HepG2 (cell line): ENCODE measurements at regions not wholly inside any gene's neighbourhood (a gene's known extent, or its start where the extent isn't known, plus 50 kb on each side); places are given as distances from the start of the nearest gene placed in this dataset.
A peak's percentile ranks its signal among the peaks of the same experiment; 100 is the strongest.

Experiments
- ATAC-seq: fragments of 200-7000 bp; cut with Tn5 transposase; 3 replicates; pipeline ENCODE4 v1.9.1; 2020; ENCODE audit warnings: mild to moderate bottlenecking, moderate library complexity
- BruUV-seq: library from RNA; stranded (reverse); fragments of 400-500 nt; replicated peaks from 2 replicates; lab custom pipeline; 2021; lab: Mats Ljungman, UMichigan
- CTCF ChIA-PET: fragments of 300-600 bp; formaldehyde crosslinking; extraction: SDS; loops from one replicate; lab custom pipeline; 2021; ENCODE audit warnings: low total read pairs, inconsistent platforms, low intra/inter-chr PET ratio; lab: Yijun Ruan, JAX
- POLR2A ChIA-PET: fragments of 350-600 bp; sonication (Branson Sonifier 250); formaldehyde crosslinking; loops from one replicate; lab custom pipeline; 2020; ENCODE audit warnings: antibody characterized with exemption, inconsistent platforms; lab: Yijun Ruan, JAX
- DNase-seq: peaks from one replicate; pipeline ENCODE4 v3.0.0-alpha.2; 2015; ENCODE audit warnings: low spot score
- FAIRE-seq: peaks from 3 replicates; lab custom pipeline; 2011; peaks lifted over from hg19 to GRCh38; lab: Jason Lieb, UNC
- H2AFZ ChIP-seq: one replicate; pipeline ENCODE4 v1.6.1; 2011; ENCODE audit warnings: low read length, inconsistent platforms
- H3K27ac ChIP-seq: fragments of 300-600 bp; 3 replicates; pipeline ENCODE4 v1.8.0; 2011; ENCODE audit warnings: mixed run types, mild to moderate bottlenecking, mixed read lengths, low read length, inconsistent platforms; ENCODE audit not compliant: insufficient read depth; ENCODE audit errors: extremely low read length
- H3K27me3 ChIP-seq, 2 experiments: fragments of 200-600 bp in 1 of 2; 2 replicates in 1 of 2; 3 replicates in 1 of 2; pipeline versions ENCODE4 v1.6.0 to v1.8.0; 2011; ENCODE audit warnings: low read length in 2 of 2, mild to moderate bottlenecking in 2 of 2, moderate library complexity in 2 of 2, inconsistent platforms in 1 of 2; ENCODE audit not compliant: insufficient read depth in 2 of 2, control insufficient read depth in 1 of 2
- H3K36me3 ChIP-seq, 2 experiments: fragments of 200-600 bp in 1 of 2; replicated peaks in 1 of 2; 2 replicates in 1 of 2; 3 replicates in 1 of 2; pipeline versions ENCODE4 v1.5.1 to v1.8.0; 2011; ENCODE audit warnings: low read length in 2 of 2, inconsistent platforms in 1 of 2; ENCODE audit not compliant: insufficient read depth in 2 of 2, control insufficient read depth in 1 of 2
- H3K4me1 ChIP-seq: 2 replicates; pipeline ENCODE4 v1.5.1; 2012; ENCODE audit warnings: low read length, inconsistent platforms; ENCODE audit not compliant: insufficient read depth
- H3K4me2 ChIP-seq: 2 replicates; pipeline ENCODE4 v1.6.0; 2011; ENCODE audit warnings: low read depth, low read length, inconsistent platforms
- H3K4me3 ChIP-seq, 3 experiments: fragments of 200-600 bp in 1 of 3; sonication (generic), shearing (Covaris generic) in 1 of 3; replicated peaks in 1 of 3; 2 replicates each; pipeline ENCODE4 v1.5.1; 2011 to 2016; ENCODE audit warnings: low read length in 3 of 3, inconsistent platforms in 2 of 3, low read depth in 2 of 3, mild to moderate bottlenecking in 2 of 3, control low read depth in 1 of 3, mixed read lengths in 1 of 3; ENCODE audit not compliant: insufficient read depth in 1 of 3
- H3K79me2 ChIP-seq: one replicate; pipeline ENCODE4 v1.6.1; 2011; ENCODE audit warnings: low read length, inconsistent platforms; ENCODE audit not compliant: insufficient read depth
- H3K9ac ChIP-seq: 2 replicates; pipeline ENCODE4 v1.6.0; 2011; ENCODE audit warnings: mild to moderate bottlenecking, low read depth, low read length, inconsistent platforms; ENCODE audit not compliant: insufficient read depth
- H3K9me3 ChIP-seq: 2 replicates; pipeline ENCODE4 v1.5.1; 2012; ENCODE audit warnings: mild to moderate bottlenecking, low read length
- H4K20me1 ChIP-seq: 2 replicates; pipeline ENCODE4 v1.6.0; 2011; ENCODE audit warnings: inconsistent platforms, mild to moderate bottlenecking, low read length, moderate library complexity; ENCODE audit not compliant: insufficient read depth
- HNRNPH1 ChIP-seq: fragments of 200-400 bp; formaldehyde crosslinking; optimal IDR thresholded peaks from 2 replicates; pipeline ENCODE3; 2017; ENCODE audit warnings: mild to moderate bottlenecking, low read depth, low read length
- SOX13 ChIP-seq, 3 experiments: fragments of 450-650 bp in 1 of 3; sonication (generic) in 1 of 3; formaldehyde crosslinking in 1 of 3; IDR thresholded peaks in 2 of 3; conservative IDR thresholded peaks in 1 of 3; 2 replicates each; pipeline versions ENCODE4 v1.5.0 to v1.6.1; 2016 to 2020; ENCODE audit warnings: antibody characterized with exemption in 1 of 3, mild to moderate bottlenecking in 1 of 3, missing compliant biosample characterization in 1 of 3, missing genetic modification reagents in 1 of 3, moderate library complexity in 1 of 3
- SOX5 ChIP-seq: IDR thresholded peaks from 2 replicates; pipeline ENCODE4 v1.6.1; 2016; ENCODE audit warnings: borderline replicate concordance
- ZNF12 ChIP-seq: sonication (generic); formaldehyde crosslinking; IDR thresholded peaks from 2 replicates; pipeline ENCODE4 v1.5.0; 2020; ENCODE audit warnings: missing genetic modification reagents
- ZNF207 ChIP-seq: fragments of 450-650 bp; IDR thresholded peaks from 2 replicates; pipeline ENCODE4 v1.6.1; 2016; ENCODE audit warnings: antibody characterized with exemption, borderline replicate concordance
- ZNF280D ChIP-seq: sonication (generic); formaldehyde crosslinking; IDR thresholded peaks from 2 replicates; pipeline ENCODE4 v1.5.1; 2020; ENCODE audit warnings: mild to moderate bottlenecking, missing genetic modification reagents
- ZNF282 ChIP-seq: fragments of 450-650 bp; IDR thresholded peaks from 2 replicates; pipeline ENCODE4 v1.6.1; 2018; ENCODE audit not compliant: partially characterized antibody
- ZNF776 ChIP-seq: sonication (generic); formaldehyde crosslinking; IDR thresholded peaks from 2 replicates; pipeline ENCODE4 v1.4.0; 2020; ENCODE audit warnings: mild to moderate bottlenecking, missing genetic modification reagents
- WGBS: methylation state at CpG from one replicate; pipeline ENCODE4 v1.1.6; 2017; ENCODE audit warnings: low lambda C conversion rate; 5-methylcytosine and 5-hydroxymethylcytosine counted together
- in situ Hi-C: cut with HindIII; loops from 2 replicates; pipeline ENCODE4 v1.10.0; 2017; ENCODE audit warnings: low pct_unique_long_range_greater_than_20kb; ENCODE audit not compliant: extremely low pct_ligation_motif_present
- intact Hi-C: fragments of 100-400 bp; cut with micrococcal nuclease; formaldehyde crosslinking; loops from one replicate; pipeline ENCODE4 v1.10.0; 2022; ENCODE audit not compliant: unreplicated experiment
- TF ChIP-seq, protein P1 (sequence below): sonication (generic); formaldehyde crosslinking; IDR thresholded peaks from 2 replicates; pipeline ENCODE4 v1.4.0; 2020; ENCODE audit warnings: mild to moderate bottlenecking, missing genetic modification reagents, borderline replicate concordance
- TF ChIP-seq, protein P2 (sequence below): sonication (generic); formaldehyde crosslinking; IDR thresholded peaks from 2 replicates; pipeline ENCODE4 v1.5.0; 2020; ENCODE audit warnings: missing genetic modification reagents

GRCh38 chr3:152969557-152970300 is 134.8 kb downstream of the P2RY1 start:
- POLR2A ChIA-PET = no interaction called here
- Histone ChIP-seq H3K9ac (no peak overlapping the region), H3K27ac (no peak overlapping the region), H3K4me2 (no peak overlapping the region), H4K20me1 (no peaks in the 10 kb centered on the region)
- no peak for FAIRE-seq
- WGBS = 13% methylated on average over 1 of the region's 1 CpG
- DNase-seq = peak; percentile 18
- TF ChIP-seq SOX5 (CRISPR knock-in tag) (peak; percentile 42; the same call in 1 of the 2 replicates), ZNF776 (CRISPR knock-in tag) (no peak), SOX13 (IDR thresholded peaks at IDR 0.05) (no peak), SOX13 (CRISPR knock-in tag; conservative IDR thresholded peaks at IDR 0.05 in 1 of 2, IDR thresholded peaks at IDR 0.05 in 1 of 2) (peak in 1 of 2 experiments; percentile 55; a peak in 1 of 4 replicates)
- TF ChIP-seq, all 625 proteins: peak for 2
- Histone ChIP-seq H3K79me2 (no peaks in the 10 kb centered on the region), H3K27me3 (no peaks in the 10 kb centered on the region), H3K4me1 (no peaks in the 10 kb centered on the region), H2AFZ (no peak overlapping the region), H3K4me3 (no peak overlapping the region), H3K9me3 (no peaks in the 10 kb centered on the region), H3K36me3 (no peaks in the 10 kb centered on the region)
- no TSS peak for BruUV-seq
- in situ Hi-C loops = no loop called here
- intact Hi-C loops = no loop called here
- no peak; the same call in 2 of the 3 replicates for ATAC-seq
- CTCF ChIA-PET = no interaction called here

DNA sequence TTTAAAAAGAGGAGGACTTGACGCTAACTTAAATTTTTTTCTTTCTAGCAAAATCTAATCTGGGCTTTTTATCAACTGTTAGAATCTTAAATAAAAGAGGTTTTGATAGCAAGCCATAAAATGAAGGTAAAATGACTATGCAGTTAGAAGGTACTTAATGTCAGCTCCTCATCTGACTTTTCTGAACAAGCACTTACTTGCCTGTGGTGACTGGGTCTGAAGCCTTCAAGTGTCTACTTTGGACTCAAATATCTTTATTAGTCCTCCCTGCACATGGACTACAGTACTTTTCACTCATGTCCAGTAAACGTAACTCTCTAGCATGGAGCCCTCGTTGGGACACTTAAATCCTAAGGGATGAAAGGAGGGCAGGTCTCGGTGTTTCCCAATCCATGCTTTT is 135.9 kb downstream of the P2RY1 start:
- WGBS = 25% methylated on average over 4 of the region's 4 CpGs
- ATAC-seq (no peak), DNase-seq (no peak), FAIRE-seq (no peak)
- Histone ChIP-seq H2AFZ (no peak overlapping the region), H3K36me3 (no peaks in the 10 kb centered on the region), H3K4me3 (no peak overlapping the region), H4K20me1 (no peaks in the 10 kb centered on the region), H3K4me1 (no peaks in the 10 kb centered on the region), H3K27me3 (no peaks in the 10 kb centered on the region), H3K9me3 (no peaks in the 10 kb centered on the region), H3K27ac (no peak overlapping the region), H3K9ac (no peak overlapping the region), H3K79me2 (no peaks in the 10 kb centered on the region), H3K4me2 (no peak overlapping the region)
- BruUV-seq = no TSS peak
- in situ Hi-C loops = no loop called here
- intact Hi-C loops = no loop called here
- POLR2A ChIA-PET = no interaction called here
- CTCF ChIA-PET = no interaction called here
- TF ChIP-seq ZNF12 (CRISPR knock-in tag) (no peak), ZNF280D (CRISPR knock-in tag) (no peak), ZNF207 (no peak), ZNF282 (no peak), HNRNPH1 (no peak)
- TF ChIP-seq, protein P1, sequence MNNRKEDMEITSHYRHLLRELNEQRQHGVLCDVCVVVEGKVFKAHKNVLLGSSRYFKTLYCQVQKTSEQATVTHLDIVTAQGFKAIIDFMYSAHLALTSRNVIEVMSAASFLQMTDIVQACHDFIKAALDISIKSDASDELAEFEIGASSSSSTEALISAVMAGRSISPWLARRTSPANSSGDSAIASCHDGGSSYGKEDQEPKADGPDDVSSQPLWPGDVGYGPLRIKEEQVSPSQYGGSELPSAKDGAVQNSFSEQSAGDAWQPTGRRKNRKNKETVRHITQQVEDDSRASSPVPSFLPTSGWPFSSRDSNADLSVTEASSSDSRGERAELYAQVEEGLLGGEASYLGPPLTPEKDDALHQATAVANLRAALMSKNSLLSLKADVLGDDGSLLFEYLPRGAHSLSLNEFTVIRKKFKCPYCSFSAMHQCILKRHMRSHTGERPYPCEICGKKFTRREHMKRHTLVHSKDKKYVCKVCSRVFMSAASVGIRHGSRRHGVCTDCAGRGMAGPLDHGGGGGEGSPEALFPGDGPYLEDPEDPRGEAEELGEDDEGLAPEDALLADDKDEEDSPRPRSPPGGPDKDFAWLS (CRISPR knock-in tag) = no peak
- TF ChIP-seq, protein P2, sequence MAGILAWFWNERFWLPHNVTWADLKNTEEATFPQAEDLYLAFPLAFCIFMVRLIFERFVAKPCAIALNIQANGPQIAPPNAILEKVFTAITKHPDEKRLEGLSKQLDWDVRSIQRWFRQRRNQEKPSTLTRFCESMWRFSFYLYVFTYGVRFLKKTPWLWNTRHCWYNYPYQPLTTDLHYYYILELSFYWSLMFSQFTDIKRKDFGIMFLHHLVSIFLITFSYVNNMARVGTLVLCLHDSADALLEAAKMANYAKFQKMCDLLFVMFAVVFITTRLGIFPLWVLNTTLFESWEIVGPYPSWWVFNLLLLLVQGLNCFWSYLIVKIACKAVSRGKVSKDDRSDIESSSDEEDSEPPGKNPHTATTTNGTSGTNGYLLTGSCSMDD (CRISPR knock-in tag) = no peak
